ENCODE measurements at regions not wholly inside any gene's neighbourhood (a gene's known extent, or its start where the extent isn't known, plus 50 kb on each side); places are given as distances from the start of the nearest gene placed in this dataset.

- no peak for DNase-seq (ENCODE audit: low spot score)
These were observed 532.2 kb downstream of the MID1IP1 start for GRCh38 chrX:39333451-39333850.

DNA sequence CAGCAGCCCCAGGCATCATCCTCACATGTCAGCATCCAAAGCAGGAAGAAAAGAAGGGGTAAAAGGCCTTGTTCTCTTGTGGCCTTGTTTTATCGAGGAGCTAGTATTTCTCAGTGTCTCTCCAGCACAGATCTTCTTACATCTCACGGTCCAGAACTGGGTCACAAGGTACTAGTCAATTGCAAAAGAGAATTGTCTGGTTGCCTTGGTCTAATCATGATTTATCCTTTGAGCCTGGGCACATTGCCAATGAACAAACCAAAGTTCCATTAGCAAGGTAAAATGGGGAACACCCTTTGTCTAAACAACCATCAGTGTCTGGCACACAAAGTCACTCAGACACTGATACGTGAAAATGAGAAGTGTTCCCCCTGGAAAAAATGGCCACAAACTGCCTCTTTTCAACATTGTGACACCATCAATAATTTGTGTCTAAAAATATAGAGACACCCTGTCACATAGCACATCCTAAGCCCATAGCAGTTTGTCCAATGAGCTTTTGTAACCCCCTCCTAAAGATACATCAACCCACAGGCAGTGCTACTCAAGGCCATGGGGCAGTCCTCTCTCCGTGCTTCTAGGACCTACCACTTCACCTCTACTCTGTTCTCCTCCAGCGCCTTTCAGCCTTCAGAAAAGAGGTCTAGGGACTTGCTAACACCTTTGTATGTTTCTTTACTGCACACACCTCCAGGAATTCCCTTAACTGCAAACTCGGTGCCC, 534.4 kb downstream of the MID1IP1 start:
- no peak for DNase-seq (ENCODE audit: low spot score)

DNA sequence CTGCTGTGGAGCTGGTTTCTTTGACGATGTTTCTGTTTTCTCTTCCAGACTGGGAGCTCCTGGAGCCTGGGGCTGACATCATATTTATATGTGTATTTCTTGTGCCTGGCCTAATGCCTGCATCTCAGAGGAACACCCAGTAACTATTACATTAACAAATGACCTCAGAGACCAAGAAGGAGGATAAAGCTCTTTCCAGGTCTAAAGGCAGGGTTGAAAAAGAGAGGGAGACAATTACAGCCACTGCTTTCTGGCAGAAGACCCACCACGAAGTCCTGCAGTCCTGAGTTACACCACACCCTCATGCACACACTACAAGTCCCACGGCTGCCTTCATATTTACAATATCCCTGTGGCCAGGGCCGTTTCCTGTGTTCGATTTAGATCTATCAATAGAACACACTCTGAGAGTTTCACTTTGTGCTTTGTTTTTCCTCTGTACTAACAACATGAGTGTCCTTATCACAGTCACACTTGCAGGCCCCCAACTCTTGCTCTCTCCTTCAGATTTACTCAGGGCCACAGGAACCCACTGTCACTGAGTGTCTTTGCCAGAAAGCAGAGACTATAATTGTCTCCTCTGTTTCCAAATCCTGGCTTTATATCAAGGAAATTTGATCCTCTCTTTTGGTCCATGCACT, 535.5 kb downstream of the MID1IP1 start:
- no peak for DNase-seq (ENCODE audit: low spot score)

GRCh38 chrX:39337451-39337850, 536.2 kb downstream of the MID1IP1 start:
- DNase-seq (ENCODE audit: low spot score), result no peak

GRCh38 chrX:39338583-39338982, 537.3 kb downstream of the MID1IP1 start:
- DNase-seq (ENCODE audit: low spot score), result no peak

- no peak for DNase-seq (ENCODE audit: low spot score)
These were observed 555.0 kb downstream of the MID1IP1 start for GRCh38 chrX:39356119-39356807.

GRCh38 chrX:39360101-39360500, 558.8 kb downstream of the MID1IP1 start:
- no peak for DNase-seq (ENCODE audit: low spot score)

GRCh38 chrX:39361736-39362135, 560.5 kb downstream of the MID1IP1 start:
- DNase-seq (ENCODE audit: low spot score), result no peak

DNA sequence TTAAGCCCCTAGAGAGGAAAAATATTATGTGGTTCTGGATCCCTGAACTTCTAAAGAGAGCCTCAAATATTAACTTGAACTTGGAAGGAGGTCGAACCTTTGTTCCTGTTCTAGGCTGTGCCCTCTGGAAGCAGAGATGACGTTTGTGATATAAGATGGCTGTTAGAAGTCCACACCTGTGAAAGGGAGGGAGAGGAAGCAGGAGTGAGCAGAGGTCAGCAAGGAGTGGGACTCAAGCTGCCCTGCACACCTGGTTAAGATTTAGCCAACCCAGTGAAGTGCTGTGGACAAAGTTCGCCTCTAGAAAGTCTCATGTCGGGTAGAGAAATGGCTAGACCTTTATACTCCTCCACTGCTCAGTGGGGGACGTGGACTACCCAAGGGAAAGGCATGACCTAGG, 566.2 kb downstream of the MID1IP1 start:
- DNase-seq (ENCODE audit: low spot score), result no peak

- DNase-seq (ENCODE audit: low spot score), result no peak
These were observed 570.9 kb downstream of the MID1IP1 start for GRCh38 chrX:39372115-39372514.

GRCh38 chrX:39377157-39377556, 575.9 kb downstream of the MID1IP1 start:
- no peak for DNase-seq (ENCODE audit: low spot score)

DNA sequence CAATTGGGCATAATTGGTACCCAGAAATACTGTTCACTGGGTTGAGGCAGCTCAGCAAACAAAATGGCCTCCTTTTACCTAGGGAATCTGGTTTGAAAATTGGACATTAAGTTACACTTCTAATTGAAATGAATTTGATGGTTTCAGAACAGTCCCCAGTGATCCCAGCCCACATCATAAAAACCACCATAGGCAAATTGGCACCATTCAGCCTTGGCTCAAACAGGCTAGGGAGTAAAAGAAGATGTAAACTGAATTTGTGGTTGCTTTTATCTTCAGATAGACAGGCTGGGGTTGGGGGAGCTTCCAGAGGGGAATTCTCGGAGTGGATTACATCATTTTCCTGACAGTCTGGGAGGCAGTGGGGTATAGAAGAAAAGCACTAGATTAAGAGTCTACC, 576.5 kb downstream of the MID1IP1 start:
- DNase-seq (ENCODE audit: low spot score), result no peak

DNA sequence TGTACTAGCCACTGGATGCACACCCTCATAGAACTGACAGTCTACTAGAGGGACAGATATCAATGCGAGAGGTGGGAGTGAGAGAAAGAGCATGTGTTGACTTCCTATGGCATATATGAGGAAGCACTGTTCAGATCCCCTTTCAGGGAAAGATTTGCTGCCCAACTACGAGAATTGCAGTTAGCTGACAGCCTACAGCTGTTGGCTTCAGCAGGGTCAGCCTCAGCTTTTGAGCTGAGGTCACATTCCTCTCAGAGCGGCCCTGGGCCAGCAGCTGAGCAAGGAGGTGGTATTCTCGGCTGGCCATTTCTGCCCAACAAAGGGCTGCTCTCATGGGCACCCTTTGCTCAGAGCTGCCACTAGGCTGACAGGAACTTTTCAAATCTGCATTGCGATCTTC, 580.2 kb downstream of the MID1IP1 start:
- no peak for DNase-seq (ENCODE audit: low spot score)

GRCh38 chrX:39384996-39385395, 583.7 kb downstream of the MID1IP1 start:
- DNase-seq (ENCODE audit: low spot score), result no peak

- DNase-seq (ENCODE audit: low spot score), result no peak
These were observed 587.5 kb downstream of the MID1IP1 start for GRCh38 chrX:39388730-39389129.

DNA sequence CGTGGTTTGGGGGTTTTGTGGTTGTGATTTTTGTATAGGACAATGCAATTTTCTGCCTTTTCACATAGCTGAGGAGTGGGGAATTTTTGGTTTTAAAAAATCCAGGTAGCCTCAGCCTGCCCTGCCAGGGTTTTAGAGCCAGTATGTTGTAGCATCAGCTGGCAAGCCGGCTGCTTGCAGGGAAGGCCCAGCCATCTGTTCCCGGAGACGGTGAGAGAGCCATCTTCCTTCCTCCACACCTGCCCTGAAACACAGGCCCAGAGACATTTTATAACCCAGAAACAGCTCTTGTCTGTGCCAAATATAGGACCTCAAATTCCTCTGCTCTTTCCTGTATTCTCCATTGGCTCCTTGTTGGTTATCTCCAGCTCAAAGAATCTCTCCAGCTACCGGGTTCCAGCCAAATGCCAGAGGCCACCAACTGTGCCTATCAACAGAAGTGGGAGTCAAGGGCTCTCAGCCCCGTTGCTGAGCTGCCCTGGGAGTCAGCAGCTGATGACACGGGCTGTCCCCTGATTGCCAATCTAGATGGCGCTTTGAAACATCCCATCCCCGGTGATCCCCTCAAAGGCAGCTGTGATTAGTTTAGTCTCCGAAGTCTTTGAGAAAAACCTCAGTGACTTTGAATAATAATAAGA, 595.2 kb downstream of the MID1IP1 start:
- DNase-seq (ENCODE audit: low spot score), result no peak

- no peak for DNase-seq (ENCODE audit: low spot score)
These were observed 596.4 kb downstream of the MID1IP1 start for GRCh38 chrX:39397561-39398199.

DNA sequence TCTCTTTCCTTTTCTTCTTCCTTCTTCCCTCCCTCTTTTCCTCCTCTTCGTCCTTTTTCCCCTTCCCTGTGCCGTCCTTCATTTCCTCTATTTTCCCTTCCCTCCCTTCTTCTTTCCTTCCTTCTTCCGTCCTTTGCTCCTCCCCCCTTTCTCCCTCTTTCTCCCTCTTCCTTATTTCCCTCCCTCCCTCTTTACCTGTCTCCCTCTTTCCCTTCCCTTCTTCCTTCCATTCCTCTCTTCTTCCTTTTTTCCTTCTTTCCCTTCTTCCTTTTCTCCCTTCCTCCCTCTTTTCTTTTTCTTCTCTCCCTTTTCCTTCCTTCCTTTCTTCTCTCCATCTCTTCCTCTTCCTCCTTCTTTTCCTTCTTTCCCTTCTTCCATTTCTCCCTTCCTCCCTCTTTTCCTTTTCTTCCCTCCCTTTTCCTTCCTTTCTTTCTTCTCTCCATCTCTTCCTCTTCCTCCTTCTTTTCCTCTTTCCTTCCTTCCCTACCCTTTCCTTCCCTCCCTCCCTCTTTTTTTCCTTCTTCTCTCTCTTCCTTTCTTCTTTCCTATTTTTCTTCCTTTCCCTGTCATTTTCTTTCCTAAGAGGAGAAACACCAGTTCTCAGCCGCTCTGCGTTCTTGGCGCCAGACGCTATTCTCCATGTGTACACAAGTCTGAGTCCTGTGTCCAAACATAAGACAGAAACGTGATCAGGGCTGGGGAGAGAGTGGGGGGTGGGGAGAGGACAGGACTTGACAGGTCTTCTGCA, 597.1 kb downstream of the MID1IP1 start:
- no peak for DNase-seq (ENCODE audit: low spot score)

- no peak for DNase-seq (ENCODE audit: low spot score)
These were observed 597.7 kb downstream of the MID1IP1 start for GRCh38 chrX:39398963-39399261.

GRCh38 chrX:39399387-39399786, 598.1 kb downstream of the MID1IP1 start:
- DNase-seq (ENCODE audit: low spot score), result no peak

DNA sequence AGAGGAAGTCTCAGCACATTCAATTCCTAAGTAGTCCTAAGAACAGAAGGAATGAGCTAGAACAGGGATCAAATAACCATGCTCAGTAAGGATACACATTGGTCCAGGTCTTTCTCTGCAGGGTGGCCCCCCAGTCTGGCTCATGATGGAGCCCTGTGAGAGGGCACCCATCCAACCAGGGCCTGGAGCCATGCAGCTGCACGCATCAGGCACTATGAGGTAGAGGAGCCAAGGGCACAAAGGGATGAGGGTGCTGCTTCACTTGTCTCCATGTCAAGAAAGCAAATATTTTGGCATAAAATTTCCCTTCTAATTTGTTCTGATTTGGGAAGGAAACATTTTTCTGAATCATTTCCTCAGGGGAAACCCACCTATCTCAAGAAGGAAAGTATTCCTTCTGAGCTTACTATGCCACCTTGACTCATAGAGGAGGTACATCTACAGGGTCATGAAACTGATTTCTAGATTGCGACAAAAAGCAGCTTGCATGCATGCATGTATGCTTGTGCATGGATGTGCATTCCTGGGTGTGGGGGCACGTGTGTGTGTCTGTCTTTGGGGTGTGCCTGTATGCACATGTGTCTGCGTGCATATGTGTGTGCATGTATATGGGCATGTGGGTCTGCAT, 600.3 kb downstream of the MID1IP1 start:
- no peak for DNase-seq (ENCODE audit: low spot score)
